HG03460 (cell line): ENCODE measurements at regions not wholly inside any gene's neighbourhood (a gene's known extent, or its start where the extent isn't known, plus 50 kb on each side); places are given as distances from the start of the nearest gene placed in this dataset.

Experiments
- ATAC-seq: cut with Tn5 transposase; IDR thresholded peaks from one replicate; pipeline ENCODE4 v1.9.1; 2021; ENCODE audit not compliant: unreplicated experiment

- no peak for ATAC-seq
Observed at GRCh38 chr3:72336114-72336651, 512.1 kb downstream of the SHQ1 start.

- no peak for ATAC-seq
Observed at GRCh38 chr3:72335458-72336095, 512.7 kb downstream of the SHQ1 start.

GRCh38 chr3:72334681-72335457 lies 513.4 kb downstream of the SHQ1 start:
- no peak for ATAC-seq

- ATAC-seq, result no peak
Observed at GRCh38 chr3:72332689-72333088, 515.6 kb downstream of the SHQ1 start.

GRCh38 chr3:72332036-72332435 lies 516.2 kb downstream of the SHQ1 start:
- no peak for ATAC-seq

GRCh38 chr3:72331076-72331475 lies 517.2 kb downstream of the SHQ1 start:
- no peak for ATAC-seq

- ATAC-seq, result no peak
Observed at GRCh38 chr3:72329354-72329753, 518.9 kb downstream of the SHQ1 start.

- no peak for ATAC-seq
Observed at GRCh38 chr3:72328755-72329277, 519.4 kb downstream of the SHQ1 start.

- no peak for ATAC-seq
Observed at GRCh38 chr3:72327008-72327407, 521.2 kb downstream of the SHQ1 start.

GRCh38 chr3:72324253-72324811 lies 523.9 kb downstream of the SHQ1 start:
- no peak for ATAC-seq

- ATAC-seq, result no peak
Observed at GRCh38 chr3:72323773-72324172, 524.5 kb downstream of the SHQ1 start.

GRCh38 chr3:72322264-72322976 lies 525.8 kb downstream of the SHQ1 start:
- ATAC-seq, result no peak

GRCh38 chr3:72320955-72321303 lies 527.3 kb downstream of the SHQ1 start:
- ATAC-seq, result no peak

- no peak for ATAC-seq
Observed at GRCh38 chr3:72320095-72320954, 527.9 kb downstream of the SHQ1 start.

- no peak for ATAC-seq
Observed at GRCh38 chr3:72319194-72320094, 528.8 kb downstream of the SHQ1 start.

- ATAC-seq, result no peak
Observed at GRCh38 chr3:72318504-72319193, 529.6 kb downstream of the SHQ1 start.

- ATAC-seq, result no peak
Observed at GRCh38 chr3:72317491-72317890, 530.8 kb downstream of the SHQ1 start.

- no peak for ATAC-seq
Observed at GRCh38 chr3:72316501-72317279, 531.6 kb downstream of the SHQ1 start.
